ENCODE measurements at regions not wholly inside any gene's neighbourhood (a gene's known extent, or its start where the extent isn't known, plus 50 kb on each side); places are given as distances from the start of the nearest gene placed in this dataset.

GRCh38 chr9:107397076-107398044 lies 92.2 kb downstream of the KLF4 start:
- ATAC-seq = no peak
- DNase-seq (ENCODE audit: low spot score) = no peak
- H3K27me3 Mint-ChIP-seq = peaks cover 14 to 25% of the 10 kb centered on the region in 2 donors
- no peaks in the 10 kb centered on the region for H3K9me3 Mint-ChIP-seq
- H3K4me3 Mint-ChIP-seq = no peak overlapping the region
- no peak overlapping the region for H3K27ac Mint-ChIP-seq
- H3K36me3 Mint-ChIP-seq = no peaks in the 10 kb centered on the region
- H3K4me1 Mint-ChIP-seq (ENCODE audit: low read depth in 2 of 2) = peaks cover 0 to 3% of the 10 kb centered on the region in 2 donors

- no peaks in the 10 kb centered on the region for H3K36me3 Mint-ChIP-seq
- H3K27ac Mint-ChIP-seq = no peak overlapping the region
- no peak for ATAC-seq
Observed at GRCh38 chr9:107394264-107394663, 95.3 kb downstream of the KLF4 start.

GRCh38 chr9:107390778-107391177 lies 98.8 kb downstream of the KLF4 start:
- no peaks in the 10 kb centered on the region for H3K36me3 Mint-ChIP-seq
- ATAC-seq (no peak), DNase-seq (ENCODE audit: low spot score) (no peak)
- peaks cover 15 to 18% of the 10 kb centered on the region in 2 donors for H3K27me3 Mint-ChIP-seq
- no peaks in the 10 kb centered on the region for H3K4me1 Mint-ChIP-seq (ENCODE audit: low read depth in 2 of 2)
- no peak overlapping the region for H3K27ac Mint-ChIP-seq
- no peak overlapping the region for H3K4me3 Mint-ChIP-seq
- no peaks in the 10 kb centered on the region for H3K9me3 Mint-ChIP-seq

More at GRCh38 chr9:107394264-107394663, 95.3 kb downstream of the KLF4 start:
- H3K27me3 Mint-ChIP-seq = peaks cover 15 to 18% of the 10 kb centered on the region in 2 donors
- no peaks in the 10 kb centered on the region for H3K9me3 Mint-ChIP-seq
- no peak for DNase-seq (ENCODE audit: low spot score)
- no peak overlapping the region for H3K4me3 Mint-ChIP-seq
- H3K4me1 Mint-ChIP-seq (ENCODE audit: low read depth in 2 of 2) = peaks cover 0 to 3% of the 10 kb centered on the region in 2 donors

GRCh38 chr9:107390279-107390678 lies 99.3 kb downstream of the KLF4 start:
- H3K27ac Mint-ChIP-seq = no peak overlapping the region
- ATAC-seq = no peak

GRCh38 chr9:107389617-107390071 lies 99.9 kb downstream of the KLF4 start:
- Mint-ChIP-seq H3K9me3 (no peaks in the 10 kb centered on the region), H3K27ac (no peak overlapping the region), H3K36me3 (no peaks in the 10 kb centered on the region), H3K27me3 (peaks cover 19 to 23% of the 10 kb centered on the region in 2 donors), H3K4me3 (no peak overlapping the region), H3K4me1 (ENCODE audit: low read depth in 2 of 2) (no peaks in the 10 kb centered on the region)
- no peak for ATAC-seq
- no peak for DNase-seq (ENCODE audit: low spot score)

More at GRCh38 chr9:107390279-107390678, 99.3 kb downstream of the KLF4 start:
- H3K36me3 Mint-ChIP-seq = no peaks in the 10 kb centered on the region
- H3K27me3 Mint-ChIP-seq = peaks cover 15 to 18% of the 10 kb centered on the region in 2 donors
- no peak for DNase-seq (ENCODE audit: low spot score)
- no peak overlapping the region for H3K4me3 Mint-ChIP-seq
- H3K4me1 Mint-ChIP-seq (ENCODE audit: low read depth in 2 of 2) = no peaks in the 10 kb centered on the region
- no peaks in the 10 kb centered on the region for H3K9me3 Mint-ChIP-seq

GRCh38 chr9:107388890-107389289 lies 100.7 kb downstream of the KLF4 start:
- DNase-seq (ENCODE audit: low spot score) = no peak
- ATAC-seq = no peak
- Mint-ChIP-seq H3K27me3 (peaks cover 21 to 31% of the 10 kb centered on the region in 2 donors), H3K9me3 (no peaks in the 10 kb centered on the region), H3K36me3 (no peaks in the 10 kb centered on the region), H3K4me1 (ENCODE audit: low read depth in 2 of 2) (no peaks in the 10 kb centered on the region), H3K4me3 (no peak overlapping the region), H3K27ac (no peak overlapping the region)

- H3K27ac Mint-ChIP-seq = no peak overlapping the region
- H3K36me3 Mint-ChIP-seq = no peaks in the 10 kb centered on the region
- ATAC-seq = no peak
- peaks cover 19 to 33% of the 10 kb centered on the region in 2 donors for H3K27me3 Mint-ChIP-seq
- H3K4me3 Mint-ChIP-seq = no peak overlapping the region
- H3K4me1 Mint-ChIP-seq (ENCODE audit: low read depth in 2 of 2) = no peaks in the 10 kb centered on the region
- DNase-seq (ENCODE audit: low spot score) = no peak
- no peaks in the 10 kb centered on the region for H3K9me3 Mint-ChIP-seq
Observed at GRCh38 chr9:107387409-107387808, 102.2 kb downstream of the KLF4 start.

- no peaks in the 10 kb centered on the region for H3K4me1 Mint-ChIP-seq (ENCODE audit: low read depth in 2 of 2)
- no peak overlapping the region for H3K27ac Mint-ChIP-seq
- H3K4me3 Mint-ChIP-seq = no peak overlapping the region
- DNase-seq (ENCODE audit: low spot score) (no peak), ATAC-seq (no peak)
- H3K9me3 Mint-ChIP-seq = no peaks in the 10 kb centered on the region
- peaks cover 21 to 40% of the 10 kb centered on the region in 2 donors for H3K27me3 Mint-ChIP-seq
- no peaks in the 10 kb centered on the region for H3K36me3 Mint-ChIP-seq
Observed at GRCh38 chr9:107386396-107386795, 103.2 kb downstream of the KLF4 start.
